HEK293 (cell line): ENCODE measurements at regions not wholly inside any gene's neighbourhood (a gene's known extent, or its start where the extent isn't known, plus 50 kb on each side); places are given as distances from the start of the nearest gene placed in this dataset.
A peak's percentile ranks its signal among the peaks of the same experiment; 100 is the strongest.

Experiments
- CTCF ChIA-PET: fragments of 350-600 bp; formaldehyde crosslinking; extraction: SDS; loops from one replicate; lab custom pipeline; 2021; ENCODE audit warnings: antibody characterized with exemption; lab: Yijun Ruan, JAX
- POLR2A ChIA-PET: fragments of 300-600 bp; formaldehyde crosslinking; extraction: SDS; loops from one replicate; lab custom pipeline; 2020; ENCODE audit warnings: antibody characterized with exemption, inconsistent platforms; lab: Yijun Ruan, JAX
- H3K27ac ChIP-seq: fragments of 200-500 bp; sonication (Bioruptor generic); 2 replicates; pipeline ENCODE4 v1.5.1; 2014; ENCODE audit warnings: low read depth, low read length, control low read depth, inconsistent platforms; ENCODE audit errors: extremely low read depth
- H3K36me3 ChIP-seq, 2 experiments: fragments of 200-500 bp in 1 of 2; sonication (Bioruptor generic) in 1 of 2; 1 replicate in 1 of 2; 2 replicates in 1 of 2; pipeline ENCODE4 v1.5.1; 2014 to 2017; ENCODE audit warnings: inconsistent platforms in 2 of 2, low read length in 2 of 2; ENCODE audit not compliant: control insufficient read depth in 2 of 2, insufficient read depth in 1 of 2
- H3K4me1 ChIP-seq: fragments of 200-500 bp; sonication (Bioruptor generic); 2 replicates; pipeline ENCODE4 v1.5.1; 2014; ENCODE audit warnings: mild to moderate bottlenecking, low read length, inconsistent platforms; ENCODE audit not compliant: control insufficient read depth, insufficient read depth
- H3K4me3 ChIP-seq: 2 replicates; pipeline ENCODE4 v1.5.1; 2011; ENCODE audit warnings: low read depth, mild to moderate bottlenecking, control low read depth, low read length, moderate library complexity
- H3K9me3 ChIP-seq: fragments of 200-500 bp; sonication (Bioruptor generic); 2 replicates; pipeline ENCODE4 v1.5.1; 2014; ENCODE audit warnings: low read depth, low read length, inconsistent platforms; ENCODE audit not compliant: control insufficient read depth, insufficient read depth
- BCL6B ChIP-seq: fragments of 450-650 bp; formaldehyde crosslinking; IDR thresholded peaks from 2 replicates; pipeline ENCODE4 v1.5.1; 2017; ENCODE audit warnings: missing biosample characterization, missing genetic modification characterization
- GLIS1 ChIP-seq: fragments of 450-650 bp; formaldehyde crosslinking; IDR thresholded peaks from 2 replicates; pipeline ENCODE4 v1.5.1; 2016; ENCODE audit warnings: missing biosample characterization, missing genetic modification characterization
- PRDM6 ChIP-seq: fragments of 450-650 bp; formaldehyde crosslinking; IDR thresholded peaks from 2 replicates; pipeline ENCODE4 v1.5.1; 2017; ENCODE audit warnings: missing biosample characterization, missing genetic modification characterization
- SP3 ChIP-seq: fragments of 450-650 bp; formaldehyde crosslinking; IDR thresholded peaks from 2 replicates; pipeline ENCODE4 v1.5.1; 2016; ENCODE audit warnings: missing biosample characterization, missing genetic modification characterization
- SP7 ChIP-seq: fragments of 450-650 bp; formaldehyde crosslinking; IDR thresholded peaks from 2 replicates; pipeline ENCODE4 v1.5.1; 2016; ENCODE audit warnings: missing biosample characterization, missing genetic modification characterization
- ZBTB11 ChIP-seq: fragments of 450-650 bp; formaldehyde crosslinking; conservative IDR thresholded peaks from 2 replicates; pipeline ENCODE4 v1.5.1; 2016; ENCODE audit warnings: low read depth, missing biosample characterization, missing genetic modification characterization
- ZFHX2 ChIP-seq: fragments of 450-650 bp; formaldehyde crosslinking; conservative IDR thresholded peaks from 2 replicates; pipeline ENCODE4 v1.5.1; 2016; ENCODE audit warnings: missing biosample characterization, missing genetic modification characterization
- ZFP3 ChIP-seq: fragments of 450-650 bp; formaldehyde crosslinking; IDR thresholded peaks from 2 replicates; pipeline ENCODE4 v1.5.1; 2016; ENCODE audit warnings: low read depth, missing biosample characterization, missing genetic modification characterization
- ZFP37 ChIP-seq: fragments of 450-650 bp; formaldehyde crosslinking; IDR thresholded peaks from 2 replicates; pipeline ENCODE4 v1.5.1; 2016; ENCODE audit warnings: missing biosample characterization, missing genetic modification characterization
- ZNF114 ChIP-seq: fragments of 450-650 bp; formaldehyde crosslinking; IDR thresholded peaks from 2 replicates; pipeline ENCODE4 v1.5.0; 2017; ENCODE audit warnings: missing biosample characterization, missing genetic modification characterization
- ZNF184 ChIP-seq: fragments of 450-650 bp; IDR thresholded peaks from 2 replicates; pipeline ENCODE4 v1.5.1; 2018; ENCODE audit warnings: missing biosample characterization, mild to moderate bottlenecking, missing genetic modification characterization
- ZNF211 ChIP-seq: fragments of 450-650 bp; formaldehyde crosslinking; IDR thresholded peaks from 2 replicates; pipeline ENCODE4 v1.5.1; 2016; ENCODE audit warnings: low read depth, missing biosample characterization, missing genetic modification characterization
- ZNF280D ChIP-seq: fragments of 450-650 bp; formaldehyde crosslinking; IDR thresholded peaks from 2 replicates; pipeline ENCODE4 v1.5.1; 2016; ENCODE audit warnings: missing biosample characterization, missing genetic modification characterization
- ZNF341 ChIP-seq: fragments of 450-650 bp; formaldehyde crosslinking; IDR thresholded peaks from 2 replicates; pipeline ENCODE4; 2016; ENCODE audit warnings: low read depth, missing biosample characterization, missing genetic modification characterization
- ZNF473 ChIP-seq: fragments of 450-650 bp; formaldehyde crosslinking; IDR thresholded peaks from 2 replicates; pipeline ENCODE4 v1.5.1; 2017; ENCODE audit warnings: missing biosample characterization, missing genetic modification characterization
- ZNF521 ChIP-seq: fragments of 450-650 bp; formaldehyde crosslinking; IDR thresholded peaks from 2 replicates; pipeline ENCODE4 v1.5.1; 2017; ENCODE audit warnings: missing biosample characterization, mild to moderate bottlenecking, missing genetic modification characterization
- ZNF530 ChIP-seq: fragments of 450-650 bp; formaldehyde crosslinking; IDR thresholded peaks from 2 replicates; pipeline ENCODE4 v1.5.1; 2016; ENCODE audit warnings: low read depth, missing biosample characterization, missing genetic modification characterization
- ZNF561 ChIP-seq: fragments of 450-650 bp; IDR thresholded peaks from 2 replicates; pipeline ENCODE4 v1.5.1; 2018; ENCODE audit warnings: missing biosample characterization, missing genetic modification characterization, borderline replicate concordance
- ZNF571 ChIP-seq: fragments of 450-650 bp; formaldehyde crosslinking; IDR thresholded peaks from 2 replicates; pipeline ENCODE4 v1.5.0; 2017; ENCODE audit warnings: missing biosample characterization, missing genetic modification characterization
- ZNF629 ChIP-seq: fragments of 450-650 bp; formaldehyde crosslinking; IDR thresholded peaks from 2 replicates; pipeline ENCODE4 v1.5.1; 2017; ENCODE audit warnings: missing biosample characterization, missing genetic modification characterization
- ZNF664 ChIP-seq: fragments of 450-650 bp; formaldehyde crosslinking; IDR thresholded peaks from 2 replicates; pipeline ENCODE4 v1.5.1; 2016; ENCODE audit warnings: missing biosample characterization, missing genetic modification characterization
- ZNF692 ChIP-seq: fragments of 450-650 bp; formaldehyde crosslinking; IDR thresholded peaks from 2 replicates; pipeline ENCODE4 v1.5.1; 2016; ENCODE audit warnings: missing biosample characterization, missing genetic modification characterization
- ZNF701 ChIP-seq: fragments of 450-650 bp; formaldehyde crosslinking; IDR thresholded peaks from 2 replicates; pipeline ENCODE4 v1.5.1; 2016; ENCODE audit warnings: missing biosample characterization, missing genetic modification characterization
- ZNF792 ChIP-seq: fragments of 450-650 bp; formaldehyde crosslinking; IDR thresholded peaks from 2 replicates; pipeline ENCODE4 v1.5.1; 2016; ENCODE audit warnings: missing biosample characterization, missing genetic modification characterization
- ZSCAN4 ChIP-seq: fragments of 450-650 bp; formaldehyde crosslinking; IDR thresholded peaks from 2 replicates; pipeline ENCODE4 v1.5.1; 2017; ENCODE audit warnings: missing biosample characterization, missing genetic modification characterization

- TF ChIP-seq SP3 (tag by site-specific recombination): 0 out of 2 replicates have a peak, but pooled peaks have one; percentile 18
- TF ChIP-seq ZBTB11: peak; percentile 57
- TF ChIP-seq ZNF280D: no peak
- TF ChIP-seq ZSCAN4 (tag by site-specific recombination): no peak
- no peak for TF ChIP-seq ZNF521
- TF ChIP-seq PRDM6: no peak
- no peak for TF ChIP-seq ZFP3 (tag by site-specific recombination)
- TF ChIP-seq, all 188 proteins: peak for 12
These were observed 132.6 kb upstream of the CDH10 start (continued) for GRCh38 chr5:24777392-24777791.

- H3K27ac ChIP-seq: no peak overlapping the region
- TF ChIP-seq ZNF114 (tag by site-specific recombination) (no peak), BCL6B (tag by site-specific recombination) (no peak), ZNF664 (tag by site-specific recombination) (no peak), ZNF211 (tag by site-specific recombination) (no peak), ZNF701 (tag by site-specific recombination) (no peak), ZNF692 (no peak), ZNF184 (no peak), ZFHX2 (tag by site-specific recombination) (no peak), ZNF792 (no peak), SP7 (no peak), ZNF473 (tag by site-specific recombination) (no peak), ZNF629 (tag by site-specific recombination) (no peak), GLIS1 (no peak), ZNF530 (tag by site-specific recombination) (no peak), ZNF571 (tag by site-specific recombination) (no peak), ZNF341 (tag by site-specific recombination) (no peak), ZNF561 (tag by site-specific recombination) (no peak), ZFP37 (tag by site-specific recombination) (no peak)
- no peaks in the 10 kb centered on the region for H3K4me1 ChIP-seq
- no peak overlapping the region for H3K4me3 ChIP-seq
- ChIA-PET CTCF (no interaction called here), POLR2A (no interaction called here)
- H3K9me3 ChIP-seq: no peaks in the 10 kb centered on the region
- no peaks in the 10 kb centered on the region for H3K36me3 ChIP-seq
These were observed 128.5 kb upstream of the CDH10 start for GRCh38 chr5:24773261-24773660.
